Loucy (cell line): ENCODE measurements at regions not wholly inside any gene's neighbourhood (a gene's known extent, or its start where the extent isn't known, plus 50 kb on each side); places are given as distances from the start of the nearest gene placed in this dataset.

Experiments used
- H2AFZ ChIP-seq: fragments of 200-600 bp; sonication (generic); 2 replicates; pipeline ENCODE4 v1.6.0; 2016; ENCODE audit warnings: antibody characterized with exemption, mild to moderate bottlenecking, low read length, moderate library complexity
- H3F3A ChIP-seq: fragments of 200-600 bp; 2 replicates; pipeline ENCODE4 v1.6.0; 2016; ENCODE audit warnings: antibody characterized with exemption, low read depth, mild to moderate bottlenecking
- H3K27me3 ChIP-seq: fragments of 200-600 bp; sonication (generic); 2 replicates; pipeline ENCODE4 v1.6.1; 2014; ENCODE audit warnings: low read length, mild to moderate bottlenecking; ENCODE audit not compliant: insufficient read depth, poor library complexity, severe bottlenecking
- H3K36me3 ChIP-seq: fragments of 200-600 bp; sonication (generic); 2 replicates; pipeline ENCODE4 v1.6.1; 2016; ENCODE audit warnings: low read length; ENCODE audit not compliant: insufficient read depth
- H3K4me1 ChIP-seq: fragments of 200-600 bp; sonication (generic); 2 replicates; pipeline ENCODE4 v1.5.1; 2014; ENCODE audit warnings: low read length, mild to moderate bottlenecking; ENCODE audit not compliant: insufficient read depth, poor library complexity, severe bottlenecking
- H3K4me2 ChIP-seq: fragments of 200-600 bp; sonication (generic); 2 replicates; pipeline ENCODE4 v1.6.0; 2014; ENCODE audit warnings: antibody characterized with exemption, low read length, low read depth, mild to moderate bottlenecking; ENCODE audit not compliant: poor library complexity, severe bottlenecking
- H3K4me3 ChIP-seq: fragments of 200-600 bp; sonication (generic); 2 replicates; pipeline ENCODE4 v1.5.1; 2014; ENCODE audit warnings: low read length, mild to moderate bottlenecking, mixed read lengths; ENCODE audit not compliant: poor library complexity, severe bottlenecking
- H3K79me2 ChIP-seq: fragments of 200-600 bp; sonication (generic); 2 replicates; pipeline ENCODE4 v1.6.1; 2014; ENCODE audit warnings: low read length; ENCODE audit not compliant: insufficient read depth
- H3K9ac ChIP-seq: fragments of 200-600 bp; sonication (generic); 2 replicates; pipeline ENCODE4 v1.6.0; 2014; ENCODE audit warnings: mild to moderate bottlenecking, low read depth, low read length, moderate library complexity; ENCODE audit not compliant: poor library complexity, severe bottlenecking
- H3K9me2 ChIP-seq: fragments of 200-600 bp; sonication (generic); replicated peaks from 2 replicates; pipeline ENCODE4 v1.6.1; 2016; ENCODE audit warnings: low read depth, low read length, mixed read lengths
- H3K9me3 ChIP-seq: fragments of 200-600 bp; sonication (generic); 2 replicates; pipeline ENCODE4 v1.6.1; 2014; ENCODE audit warnings: mild to moderate bottlenecking, antibody characterized with exemption, low read length, low read depth; ENCODE audit not compliant: insufficient read depth
- H4K20me1 ChIP-seq: fragments of 200-600 bp; sonication (generic); 2 replicates; pipeline ENCODE4 v1.6.0; 2014; ENCODE audit warnings: antibody characterized with exemption, low read length, mild to moderate bottlenecking; ENCODE audit not compliant: insufficient read depth, poor library complexity, severe bottlenecking
- EZH2phosphoT487 ChIP-seq: fragments of 200-600 bp; IDR thresholded peaks from 2 replicates; pipeline ENCODE4 v1.6.1; 2018; ENCODE audit warnings: antibody characterized with exemption, mild to moderate bottlenecking, moderate library complexity, borderline replicate concordance
- TF ChIP-seq, protein P1 (sequence below): fragments of 200-600 bp; sonication (generic); conservative IDR thresholded peaks from 2 replicates; pipeline ENCODE4 v1.5.1; 2014; ENCODE audit warnings: mild to moderate bottlenecking, antibody characterized with exemption, low read length

DNA sequence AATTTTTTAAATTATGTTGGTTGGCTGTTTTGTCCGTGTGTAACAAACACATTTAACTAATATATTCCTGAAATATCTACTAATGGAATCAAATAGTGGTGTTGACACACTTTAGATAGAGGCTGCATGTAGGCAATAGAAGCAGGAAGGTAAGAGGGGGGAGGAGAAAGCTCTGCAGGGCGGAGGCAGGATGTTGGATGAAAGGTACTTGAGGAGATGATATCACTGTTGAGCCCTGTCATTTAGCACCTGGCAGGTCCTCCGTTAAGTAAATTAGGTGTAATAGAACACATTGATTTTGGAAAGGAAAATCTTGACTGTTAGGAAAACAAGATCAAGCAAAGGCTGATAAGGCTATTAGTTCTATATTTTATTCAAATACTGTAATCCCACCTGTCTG is 618.7 kb downstream of the PKHD1 start:
- no peaks in the 10 kb centered on the region for H3K36me3 ChIP-seq
- H3K27me3 ChIP-seq: no peaks in the 10 kb centered on the region
- H3K9me2 ChIP-seq: no peaks in the 10 kb centered on the region
- no peak for TF ChIP-seq EZH2phosphoT487
- TF ChIP-seq, protein P1, sequence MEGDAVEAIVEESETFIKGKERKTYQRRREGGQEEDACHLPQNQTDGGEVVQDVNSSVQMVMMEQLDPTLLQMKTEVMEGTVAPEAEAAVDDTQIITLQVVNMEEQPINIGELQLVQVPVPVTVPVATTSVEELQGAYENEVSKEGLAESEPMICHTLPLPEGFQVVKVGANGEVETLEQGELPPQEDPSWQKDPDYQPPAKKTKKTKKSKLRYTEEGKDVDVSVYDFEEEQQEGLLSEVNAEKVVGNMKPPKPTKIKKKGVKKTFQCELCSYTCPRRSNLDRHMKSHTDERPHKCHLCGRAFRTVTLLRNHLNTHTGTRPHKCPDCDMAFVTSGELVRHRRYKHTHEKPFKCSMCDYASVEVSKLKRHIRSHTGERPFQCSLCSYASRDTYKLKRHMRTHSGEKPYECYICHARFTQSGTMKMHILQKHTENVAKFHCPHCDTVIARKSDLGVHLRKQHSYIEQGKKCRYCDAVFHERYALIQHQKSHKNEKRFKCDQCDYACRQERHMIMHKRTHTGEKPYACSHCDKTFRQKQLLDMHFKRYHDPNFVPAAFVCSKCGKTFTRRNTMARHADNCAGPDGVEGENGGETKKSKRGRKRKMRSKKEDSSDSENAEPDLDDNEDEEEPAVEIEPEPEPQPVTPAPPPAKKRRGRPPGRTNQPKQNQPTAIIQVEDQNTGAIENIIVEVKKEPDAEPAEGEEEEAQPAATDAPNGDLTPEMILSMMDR: no peak
- H3K4me1 ChIP-seq: no peaks in the 10 kb centered on the region
- no peak overlapping the region for H3K4me3 ChIP-seq
- no peaks in the 10 kb centered on the region for H3K9me3 ChIP-seq
- no peak overlapping the region for H2AFZ ChIP-seq
- no peaks in the 10 kb centered on the region for H3K79me2 ChIP-seq
- H3K9ac ChIP-seq: no peak overlapping the region
- no peaks in the 10 kb centered on the region for H3F3A ChIP-seq
- H4K20me1 ChIP-seq: no peaks in the 10 kb centered on the region
- no peak overlapping the region for H3K4me2 ChIP-seq

DNA sequence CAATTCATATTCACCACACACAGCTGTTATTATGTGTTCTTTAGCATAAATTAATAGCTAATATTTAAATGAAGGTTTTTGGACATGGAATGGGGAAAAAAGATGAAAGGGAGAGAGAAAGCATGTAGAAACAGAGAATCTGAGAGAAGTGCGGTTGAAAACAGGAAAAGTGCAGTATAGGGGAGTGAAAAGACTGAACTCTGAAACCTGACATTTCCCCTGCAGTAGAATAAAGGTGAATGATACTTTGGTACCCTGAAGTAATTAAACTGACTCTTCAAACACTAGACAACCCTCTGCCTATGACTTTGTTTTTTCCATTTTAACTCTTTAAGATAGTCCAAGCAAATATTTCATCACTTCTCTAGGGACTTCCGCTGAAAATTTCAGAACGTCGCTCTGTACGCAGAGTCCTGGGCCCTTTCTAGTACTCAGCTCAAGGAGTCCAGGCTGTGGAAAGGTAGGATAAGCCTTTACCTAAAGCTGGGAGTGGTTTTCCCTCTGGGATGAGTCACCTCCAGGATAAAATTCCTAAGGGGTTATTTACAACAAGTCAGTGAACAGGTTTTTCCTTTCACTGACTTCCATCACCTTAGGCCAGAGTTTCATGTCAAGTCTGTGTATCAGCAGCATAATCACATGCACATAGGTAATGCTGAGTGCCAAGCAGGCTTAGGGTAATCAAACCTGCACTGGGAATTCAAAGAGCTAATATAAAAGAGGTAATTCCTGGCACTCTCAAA is 614.5 kb downstream of the PKHD1 start:
- Histone ChIP-seq H3K9ac (no peak overlapping the region), H3K9me2 (no peaks in the 10 kb centered on the region), H3K4me3 (no peak overlapping the region), H3K79me2 (no peaks in the 10 kb centered on the region), H3K4me1 (no peaks in the 10 kb centered on the region), H3F3A (no peaks in the 10 kb centered on the region), H4K20me1 (no peaks in the 10 kb centered on the region), H2AFZ (no peak overlapping the region), H3K9me3 (no peaks in the 10 kb centered on the region), H3K27me3 (no peaks in the 10 kb centered on the region), H3K36me3 (no peaks in the 10 kb centered on the region), H3K4me2 (no peak overlapping the region)
- TF ChIP-seq, protein P1: no peak

DNA sequence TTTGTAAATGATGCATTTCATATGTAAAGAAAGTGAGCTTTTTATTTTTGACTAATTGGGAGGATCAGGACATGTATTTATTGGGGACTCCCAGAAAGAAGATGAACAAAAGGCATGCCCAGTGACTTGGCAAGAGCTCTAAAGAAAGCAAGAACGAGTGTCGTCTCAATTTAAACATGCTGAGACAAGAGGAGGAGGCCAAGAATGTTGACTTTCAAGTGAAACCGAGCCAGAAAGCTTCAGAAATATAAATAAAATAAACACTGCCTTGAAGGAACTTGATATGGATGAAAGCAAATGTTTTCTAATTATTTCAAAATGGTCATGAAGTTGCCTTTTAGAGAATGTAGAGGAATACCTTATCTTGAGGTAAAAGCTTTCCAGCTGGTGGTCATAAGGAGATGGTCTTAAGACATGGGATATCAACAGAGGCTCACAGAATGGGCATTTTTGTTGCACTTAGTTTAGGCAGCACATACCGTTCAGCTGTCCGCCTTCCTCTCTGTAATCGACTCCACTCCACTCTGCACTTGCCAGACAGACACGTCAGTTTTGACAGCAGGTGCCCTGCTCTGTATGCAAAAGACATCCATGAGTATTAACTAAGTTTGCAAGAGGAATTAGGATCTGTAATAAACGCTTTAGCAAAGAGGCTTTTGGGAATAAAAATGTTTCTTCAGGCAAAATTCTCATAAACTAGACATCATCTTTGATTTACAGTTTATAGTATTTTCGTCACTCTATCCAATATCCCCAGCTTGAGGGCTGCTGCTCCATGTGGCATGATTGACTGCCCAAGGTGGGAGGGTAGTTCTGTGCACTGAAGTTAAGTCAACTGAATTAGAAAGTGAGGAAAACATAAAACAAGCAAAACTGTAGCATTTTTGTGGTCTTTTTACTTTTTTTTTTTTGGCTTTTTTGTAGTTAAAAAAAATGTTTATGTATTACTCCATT is 613.1 kb downstream of the PKHD1 start:
- Histone ChIP-seq H3K9me2 (no peaks in the 10 kb centered on the region), H3K36me3 (no peaks in the 10 kb centered on the region), H4K20me1 (no peaks in the 10 kb centered on the region), H3K79me2 (no peaks in the 10 kb centered on the region), H3K4me3 (no peak overlapping the region), H3K4me1 (no peaks in the 10 kb centered on the region), H3K27me3 (no peaks in the 10 kb centered on the region), H3F3A (no peaks in the 10 kb centered on the region), H2AFZ (no peak overlapping the region), H3K9ac (no peak overlapping the region), H3K9me3 (no peaks in the 10 kb centered on the region), H3K4me2 (no peak overlapping the region)
- no peak for TF ChIP-seq EZH2phosphoT487
- TF ChIP-seq, protein P1: no peak
